Type B pancreatic cell (in vitro differentiated cells): ENCODE measurements at regions not wholly inside any gene's neighbourhood (a gene's known extent, or its start where the extent isn't known, plus 50 kb on each side); places are given as distances from the start of the nearest gene placed in this dataset.

Experiments
- DNase-seq: peaks from one replicate; pipeline ENCODE4 v3.0.0; 2021; ENCODE audit warnings: mixed read lengths; ENCODE audit not compliant: unreplicated experiment; ENCODE audit errors: extremely low spot score
- H3K27ac Mint-ChIP-seq: 2 replicates; pipeline ENCODE4 v1.8.0; 2021; ENCODE audit warnings: mild to moderate bottlenecking, mixed read lengths
- H3K27me3 Mint-ChIP-seq: 2 replicates; pipeline ENCODE4 v1.8.0; 2021; ENCODE audit warnings: mixed read lengths
- H3K36me3 Mint-ChIP-seq: 2 replicates; pipeline ENCODE4 v1.8.0; 2021; ENCODE audit warnings: mixed read lengths
- H3K4me1 Mint-ChIP-seq: one replicate; pipeline ENCODE4 v1.8.0; 2021; ENCODE audit warnings: mixed read lengths; ENCODE audit not compliant: unreplicated experiment
- H3K4me3 Mint-ChIP-seq: 2 replicates; pipeline ENCODE4 v1.8.0; 2021; ENCODE audit warnings: mild to moderate bottlenecking, mixed read lengths
- H3K9me3 Mint-ChIP-seq: 2 replicates; pipeline ENCODE4 v1.8.0; 2021; ENCODE audit warnings: mixed read lengths
- TF ChIP-seq, protein P1 (sequence below): fragments of 200-600 bp; sonication (generic); conservative IDR thresholded peaks from 2 replicates; pipeline ENCODE4 v1.5.0; 2021; ENCODE audit warnings: antibody characterized with exemption, mild to moderate bottlenecking

DNA sequence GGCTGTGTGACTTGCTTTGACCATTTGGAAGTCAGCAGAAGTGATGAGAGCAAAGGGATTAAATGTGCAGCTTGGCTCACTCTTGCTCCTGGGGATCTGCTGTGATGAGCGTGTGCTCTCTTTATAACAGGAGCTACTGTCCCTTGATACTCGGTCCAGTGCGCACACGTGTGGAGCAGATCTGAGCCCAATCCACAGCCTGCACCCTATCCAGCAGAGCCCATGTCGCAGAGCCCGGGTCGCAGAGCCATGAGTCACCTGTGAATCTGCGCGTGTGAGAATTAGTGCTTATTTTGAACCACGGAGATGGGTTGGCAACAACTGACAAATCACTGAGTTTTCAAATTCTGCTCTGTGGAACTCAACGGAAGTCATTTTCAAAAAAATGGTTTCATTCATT lies 291.0 kb upstream of the SULF2 start:
- H3K27ac Mint-ChIP-seq = no peak overlapping the region
- DNase-seq = no peak
- peaks cover 16% of the 10 kb centered on the region for H3K27me3 Mint-ChIP-seq
- H3K4me1 Mint-ChIP-seq = peaks cover 21% of the 10 kb centered on the region
- TF ChIP-seq, protein P1, sequence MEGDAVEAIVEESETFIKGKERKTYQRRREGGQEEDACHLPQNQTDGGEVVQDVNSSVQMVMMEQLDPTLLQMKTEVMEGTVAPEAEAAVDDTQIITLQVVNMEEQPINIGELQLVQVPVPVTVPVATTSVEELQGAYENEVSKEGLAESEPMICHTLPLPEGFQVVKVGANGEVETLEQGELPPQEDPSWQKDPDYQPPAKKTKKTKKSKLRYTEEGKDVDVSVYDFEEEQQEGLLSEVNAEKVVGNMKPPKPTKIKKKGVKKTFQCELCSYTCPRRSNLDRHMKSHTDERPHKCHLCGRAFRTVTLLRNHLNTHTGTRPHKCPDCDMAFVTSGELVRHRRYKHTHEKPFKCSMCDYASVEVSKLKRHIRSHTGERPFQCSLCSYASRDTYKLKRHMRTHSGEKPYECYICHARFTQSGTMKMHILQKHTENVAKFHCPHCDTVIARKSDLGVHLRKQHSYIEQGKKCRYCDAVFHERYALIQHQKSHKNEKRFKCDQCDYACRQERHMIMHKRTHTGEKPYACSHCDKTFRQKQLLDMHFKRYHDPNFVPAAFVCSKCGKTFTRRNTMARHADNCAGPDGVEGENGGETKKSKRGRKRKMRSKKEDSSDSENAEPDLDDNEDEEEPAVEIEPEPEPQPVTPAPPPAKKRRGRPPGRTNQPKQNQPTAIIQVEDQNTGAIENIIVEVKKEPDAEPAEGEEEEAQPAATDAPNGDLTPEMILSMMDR = no peak
- no peak overlapping the region for H3K4me3 Mint-ChIP-seq
- no peaks in the 10 kb centered on the region for H3K36me3 Mint-ChIP-seq
- H3K9me3 Mint-ChIP-seq = no peaks in the 10 kb centered on the region

GRCh38 chr20:48075591-48076174 lies 290.4 kb upstream of the SULF2 start:
- no peak for DNase-seq
- no peak overlapping the region for H3K27ac Mint-ChIP-seq
- H3K4me1 Mint-ChIP-seq = peaks cover 21% of the 10 kb centered on the region
- peaks cover 16% of the 10 kb centered on the region for H3K27me3 Mint-ChIP-seq
- no peaks in the 10 kb centered on the region for H3K9me3 Mint-ChIP-seq
- TF ChIP-seq, protein P1 = no peak
- no peak overlapping the region for H3K4me3 Mint-ChIP-seq
- H3K36me3 Mint-ChIP-seq = no peaks in the 10 kb centered on the region

GRCh38 chr20:48070991-48071652 lies 285.8 kb upstream of the SULF2 start:
- Mint-ChIP-seq H3K27ac (no peak overlapping the region), H3K36me3 (no peaks in the 10 kb centered on the region), H3K9me3 (no peaks in the 10 kb centered on the region), H3K4me3 (no peak overlapping the region), H3K27me3 (peaks cover 12% of the 10 kb centered on the region), H3K4me1 (peaks cover 1% of the 10 kb centered on the region)
- no peak for DNase-seq
- TF ChIP-seq, protein P1 = no peak

DNA sequence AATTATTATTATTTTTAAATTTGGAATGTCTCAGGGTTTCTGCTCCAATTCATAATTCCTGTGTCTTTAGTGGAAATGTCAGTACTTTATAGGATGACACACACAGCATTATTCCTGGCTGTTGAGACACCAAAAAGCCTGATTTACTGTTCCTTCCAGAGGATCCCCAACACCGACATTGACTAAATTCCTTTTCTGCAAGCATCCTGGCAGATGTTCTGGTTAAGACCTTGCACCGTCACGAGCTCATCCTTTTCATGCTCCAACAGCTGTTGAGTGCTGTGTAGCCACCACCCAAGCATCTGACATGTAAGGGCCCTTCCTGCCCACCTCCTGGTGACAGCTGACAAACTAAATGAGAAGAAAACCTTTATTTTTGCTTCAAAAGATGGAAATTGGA lies 284.3 kb upstream of the SULF2 start:
- TF ChIP-seq, protein P1 = no peak
- no peak overlapping the region for H3K4me3 Mint-ChIP-seq
- no peak overlapping the region for H3K27ac Mint-ChIP-seq
- no peaks in the 10 kb centered on the region for H3K4me1 Mint-ChIP-seq
- peaks cover 7% of the 10 kb centered on the region for H3K27me3 Mint-ChIP-seq
- no peak for DNase-seq
- no peaks in the 10 kb centered on the region for H3K9me3 Mint-ChIP-seq
- H3K36me3 Mint-ChIP-seq = no peaks in the 10 kb centered on the region

DNA sequence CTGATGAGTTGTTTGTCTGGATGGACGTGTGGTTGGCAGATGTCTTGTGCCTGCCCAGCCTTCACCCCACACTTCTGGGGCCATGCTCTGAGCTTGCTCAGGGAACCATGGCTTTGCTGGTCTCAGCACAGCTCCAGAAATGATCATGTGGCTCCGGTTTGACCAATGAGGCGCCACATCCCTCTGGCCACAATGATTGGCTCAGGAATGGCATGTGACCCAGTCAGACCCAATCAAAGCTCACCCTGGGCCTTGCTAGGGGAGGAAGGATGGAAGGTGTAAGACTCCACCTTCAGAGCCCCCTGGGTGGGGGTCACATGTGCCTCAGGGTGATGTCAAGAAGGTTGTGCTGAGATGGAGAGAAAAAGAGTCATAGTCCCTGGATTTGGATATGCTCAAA lies 281.6 kb upstream of the SULF2 start:
- Mint-ChIP-seq H3K9me3 (no peaks in the 10 kb centered on the region), H3K4me1 (no peaks in the 10 kb centered on the region), H3K27ac (no peak overlapping the region), H3K4me3 (no peak overlapping the region), H3K27me3 (peaks cover 12% of the 10 kb centered on the region), H3K36me3 (no peaks in the 10 kb centered on the region)
- TF ChIP-seq, protein P1 = no peak
- no peak for DNase-seq
